Mucosa of descending colon (tissue), 3 donors: ENCODE measurements at regions not wholly inside any gene's neighbourhood (a gene's known extent, or its start where the extent isn't known, plus 50 kb on each side); places are given as distances from the start of the nearest gene placed in this dataset.

Experiments
- ATAC-seq: fragments of 200-7000 bp; cut with Tn5 transposase; one replicate; pipeline ENCODE4 v1.9.1; 2020; ENCODE audit warnings: mild to moderate bottlenecking, moderate library complexity
- DNase-seq, 3 donors: peaks; one replicate each; pipeline ENCODE4 v3.0.0-alpha.2; 2020
- H3K36me3 ChIP-seq: fragments of 200-600 bp; one replicate; pipeline ENCODE4 v1.8.0; 2021; ENCODE audit warnings: low read depth, mild to moderate bottlenecking
- H3K4me1 ChIP-seq: fragments of 200-600 bp; one replicate; pipeline ENCODE4 v1.8.0; 2021; ENCODE audit warnings: low read depth, mild to moderate bottlenecking
- H3K4me3 ChIP-seq: fragments of 200-600 bp; one replicate; pipeline ENCODE4 v1.8.0; 2021; ENCODE audit warnings: mild to moderate bottlenecking
- H3K9me3 ChIP-seq: fragments of 200-600 bp; one replicate; pipeline ENCODE4 v1.8.0; 2021; ENCODE audit warnings: mild to moderate bottlenecking
- intact Hi-C, 2 donors: fragments of 100-400 bp; cut with DNase I in 1 of 2; cut with micrococcal nuclease in 1 of 2; formaldehyde crosslinking; loops; one replicate each; pipeline versions ENCODE4 v1.11.0 to v1.11.1; 2022; cut with DNase I, micrococcal nuclease
- TF ChIP-seq, protein P1 (sequence below): fragments of 200-600 bp; IDR thresholded peaks from one replicate; pipeline ENCODE4 v1.8.0; 2022; ENCODE audit warnings: antibody characterized with exemption, mild to moderate bottlenecking
- donor health status: DM: no; HTN: no; CAD: no; lungs with moderate emphysema.
- donor health status: DM: no; HTN: no; CAD: no.
- donor health status: DM: no; HTN: yes; CAD: no.

DNA sequence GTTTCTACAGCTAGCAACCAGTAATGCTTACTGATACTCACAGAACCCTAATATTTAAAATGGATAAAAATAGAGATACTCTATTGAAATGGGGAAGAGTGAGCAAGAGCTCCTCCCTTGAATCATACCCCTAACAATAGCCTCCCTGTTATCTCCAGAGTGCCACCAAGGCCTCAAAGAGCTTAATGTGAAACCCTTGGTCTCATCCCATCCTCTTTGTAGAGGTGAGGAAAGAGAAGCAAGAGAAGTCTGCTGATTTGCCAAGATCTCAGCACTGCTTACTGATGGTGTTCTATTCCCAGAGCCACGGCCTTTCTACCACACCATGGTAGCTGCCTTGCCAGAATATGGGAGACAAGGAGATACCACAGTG, 463.4 kb upstream of the PROK2 start:
- ATAC-seq: no peak
- TF ChIP-seq, protein P1, sequence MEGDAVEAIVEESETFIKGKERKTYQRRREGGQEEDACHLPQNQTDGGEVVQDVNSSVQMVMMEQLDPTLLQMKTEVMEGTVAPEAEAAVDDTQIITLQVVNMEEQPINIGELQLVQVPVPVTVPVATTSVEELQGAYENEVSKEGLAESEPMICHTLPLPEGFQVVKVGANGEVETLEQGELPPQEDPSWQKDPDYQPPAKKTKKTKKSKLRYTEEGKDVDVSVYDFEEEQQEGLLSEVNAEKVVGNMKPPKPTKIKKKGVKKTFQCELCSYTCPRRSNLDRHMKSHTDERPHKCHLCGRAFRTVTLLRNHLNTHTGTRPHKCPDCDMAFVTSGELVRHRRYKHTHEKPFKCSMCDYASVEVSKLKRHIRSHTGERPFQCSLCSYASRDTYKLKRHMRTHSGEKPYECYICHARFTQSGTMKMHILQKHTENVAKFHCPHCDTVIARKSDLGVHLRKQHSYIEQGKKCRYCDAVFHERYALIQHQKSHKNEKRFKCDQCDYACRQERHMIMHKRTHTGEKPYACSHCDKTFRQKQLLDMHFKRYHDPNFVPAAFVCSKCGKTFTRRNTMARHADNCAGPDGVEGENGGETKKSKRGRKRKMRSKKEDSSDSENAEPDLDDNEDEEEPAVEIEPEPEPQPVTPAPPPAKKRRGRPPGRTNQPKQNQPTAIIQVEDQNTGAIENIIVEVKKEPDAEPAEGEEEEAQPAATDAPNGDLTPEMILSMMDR: no peak
- H3K4me1 ChIP-seq: no peaks in the 10 kb centered on the region

DNA sequence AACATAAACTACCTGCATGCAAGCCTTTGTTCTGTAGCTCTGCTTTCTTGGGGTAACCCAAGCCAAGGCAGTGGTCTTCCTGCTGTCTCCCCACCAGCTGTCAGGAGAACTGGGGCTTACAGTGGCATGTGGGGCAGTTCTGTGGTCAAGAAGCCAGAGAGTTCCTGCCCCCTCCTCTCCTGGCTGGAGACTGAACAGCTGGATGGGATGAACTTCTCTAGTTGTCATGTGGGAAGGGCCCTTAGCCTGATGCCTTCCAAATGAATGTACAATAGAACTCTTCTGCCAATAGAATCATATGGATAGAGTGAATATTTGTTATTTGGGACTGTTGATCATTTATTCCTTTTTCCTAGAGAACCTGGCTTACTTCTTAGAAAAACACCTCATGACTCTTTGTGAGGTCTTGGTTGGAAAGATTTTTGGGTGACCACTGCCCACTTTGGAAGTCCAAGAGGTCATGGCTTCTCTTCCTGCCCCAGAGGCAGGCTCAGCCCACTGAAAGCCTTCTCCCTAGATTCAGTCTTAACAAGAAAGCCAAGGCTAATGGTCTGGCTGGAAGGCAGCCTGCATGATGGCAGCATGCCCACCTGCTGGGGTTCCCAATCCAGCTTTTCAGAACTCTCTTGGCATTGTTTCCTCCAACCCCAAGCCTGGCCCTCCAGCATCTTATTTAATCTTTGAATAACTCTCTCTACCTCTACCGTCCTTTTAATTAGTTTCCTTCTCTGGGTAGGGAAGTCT, 462.9 kb upstream of the PROK2 start:
- no peaks in the 10 kb centered on the region for H3K9me3 ChIP-seq
- TF ChIP-seq, protein P1: no peak
- no peaks in the 10 kb centered on the region for H3K4me1 ChIP-seq
- ATAC-seq (no peak), DNase-seq (no peak)
- no peaks in the 10 kb centered on the region for H3K36me3 ChIP-seq
- intact Hi-C loops: no loop called here
- H3K4me3 ChIP-seq: no peak overlapping the region

More for the DNA sequence above, 463.4 kb upstream of the PROK2 start:
- H3K4me3 ChIP-seq: no peak overlapping the region
- intact Hi-C loops: no loop called here
- DNase-seq: no peak
- H3K9me3 ChIP-seq: no peaks in the 10 kb centered on the region
- no peaks in the 10 kb centered on the region for H3K36me3 ChIP-seq

DNA sequence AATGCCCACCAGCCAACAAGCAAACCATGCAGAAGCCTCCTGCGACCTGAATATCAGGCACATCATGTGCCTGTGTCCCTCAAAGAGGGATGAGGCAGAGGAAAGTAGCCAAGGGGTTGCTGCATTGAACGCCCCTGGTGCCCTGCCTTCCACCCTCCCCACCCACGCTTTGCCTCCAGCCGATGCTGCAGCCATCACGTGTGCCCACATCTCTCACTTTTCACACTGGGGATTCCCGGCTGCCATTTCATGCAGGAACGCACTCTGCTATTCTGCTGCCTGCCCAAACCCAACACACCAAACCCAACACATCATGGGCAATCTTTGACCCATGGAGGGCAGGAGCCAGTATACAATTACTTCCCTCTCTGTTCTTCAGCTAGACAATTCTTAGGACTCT, 462.2 kb upstream of the PROK2 start:
- H3K9me3 ChIP-seq: no peaks in the 10 kb centered on the region
- TF ChIP-seq, protein P1: no peak
- no peaks in the 10 kb centered on the region for H3K36me3 ChIP-seq
- intact Hi-C loops: no loop called here
- no peak for DNase-seq
- no peak for ATAC-seq
- H3K4me1 ChIP-seq: no peaks in the 10 kb centered on the region
- H3K4me3 ChIP-seq: no peak overlapping the region

DNA sequence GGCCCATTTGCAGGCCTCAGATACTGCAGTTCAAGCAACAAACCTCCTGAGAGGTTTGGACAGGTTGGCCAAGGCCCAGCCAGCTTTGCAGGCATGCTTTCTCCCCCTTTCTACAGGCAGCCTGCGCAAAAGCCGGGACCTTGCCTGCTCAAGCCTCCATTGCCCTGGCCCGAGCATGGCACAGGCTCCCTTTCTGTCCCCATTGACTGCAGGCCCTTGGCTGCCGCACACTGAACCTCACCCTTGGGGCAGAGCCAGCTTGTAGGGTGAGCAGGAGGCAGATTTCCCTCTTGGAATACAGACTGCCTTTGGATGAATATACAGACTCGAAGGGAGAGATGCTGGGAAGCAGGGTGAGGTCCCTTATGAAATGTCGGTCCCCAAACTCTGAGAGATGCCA, 461.7 kb upstream of the PROK2 start:
- intact Hi-C loops: no loop called here
- DNase-seq (no peak), ATAC-seq (no peak)
- H3K4me3 ChIP-seq: no peak overlapping the region
- no peaks in the 10 kb centered on the region for H3K9me3 ChIP-seq
- TF ChIP-seq, protein P1: no peak
- no peaks in the 10 kb centered on the region for H3K4me1 ChIP-seq
- no peaks in the 10 kb centered on the region for H3K36me3 ChIP-seq

DNA sequence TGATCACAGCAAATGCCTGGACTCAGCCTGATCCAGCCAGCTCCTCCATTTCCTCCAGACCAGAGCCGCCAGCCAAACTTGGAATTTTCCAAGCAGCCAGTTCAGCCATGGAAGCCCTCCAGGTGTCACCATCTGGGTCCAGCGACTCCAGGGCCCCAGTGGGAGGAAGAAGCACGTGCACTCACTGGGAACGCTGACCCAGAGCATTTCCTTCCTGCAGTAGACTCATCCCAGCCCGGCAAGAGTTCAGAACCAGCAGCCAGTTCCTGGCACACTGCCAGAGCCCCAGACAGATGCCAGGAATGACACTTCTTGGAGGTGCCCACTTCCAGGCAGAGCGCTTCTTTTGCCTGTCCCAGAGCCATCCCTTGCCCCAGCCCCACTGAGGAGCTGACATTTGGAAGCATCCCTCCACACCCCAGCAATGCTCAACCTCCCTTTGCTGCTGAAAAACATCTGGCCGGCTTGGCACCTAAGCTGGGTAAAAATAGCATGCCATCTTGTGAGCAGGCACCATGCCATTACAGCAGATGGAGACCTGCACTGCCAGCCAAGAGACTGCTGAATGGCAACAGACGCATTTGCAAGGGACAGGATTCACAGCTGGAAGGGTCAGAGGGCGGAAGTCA, 460.3 kb upstream of the PROK2 start:
- intact Hi-C loops: no loop called here
- H3K4me1 ChIP-seq: no peaks in the 10 kb centered on the region
- TF ChIP-seq, protein P1: no peak
- no peaks in the 10 kb centered on the region for H3K36me3 ChIP-seq
- no peak overlapping the region for H3K4me3 ChIP-seq
- no peaks in the 10 kb centered on the region for H3K9me3 ChIP-seq
- DNase-seq: peak in 1 of 3 donors; percentile 39
- peak; percentile 14 for ATAC-seq
